CD14-positive monocyte (primary cell): ENCODE measurements at regions not wholly inside any gene's neighbourhood (a gene's known extent, or its start where the extent isn't known, plus 50 kb on each side); places are given as distances from the start of the nearest gene placed in this dataset.

Source experiments
- DNase-seq, 3 donors: peaks; one replicate each; pipeline ENCODE4 v3.0.0-alpha.2; 2011 to 2022
- H2AFZ ChIP-seq: 2 replicates; pipeline ENCODE4 v1.6.0; 2012; ENCODE audit warnings: mild to moderate bottlenecking, low read depth, low read length, inconsistent platforms; ENCODE audit not compliant: insufficient read depth, poor library complexity, severe bottlenecking
- H3K27ac ChIP-seq, 2 donors: 1 replicate in 1 of 2; 2 replicates in 1 of 2; pipeline ENCODE4 v1.5.1; 2012 to 2013; ENCODE audit warnings: low read length in 2 of 2, control low read depth in 1 of 2, inconsistent platforms in 1 of 2, low read depth in 1 of 2, mild to moderate bottlenecking in 1 of 2
- H3K27me3 ChIP-seq, 2 donors: one replicate each; pipeline versions ENCODE4 v1.6.0 to v1.6.1; 2011 to 2013; ENCODE audit warnings: low read length in 2 of 2; ENCODE audit not compliant: control insufficient read depth in 2 of 2, insufficient read depth in 2 of 2
- H3K36me3 ChIP-seq, 2 donors: replicated peaks in 1 of 2; 1 replicate in 1 of 2; 2 replicates in 1 of 2; pipeline versions ENCODE4 v1.5.1 to v1.6.1; 2012 to 2013; ENCODE audit warnings: low read length in 2 of 2, control low read depth in 1 of 2, inconsistent platforms in 1 of 2, mild to moderate bottlenecking in 1 of 2; ENCODE audit not compliant: insufficient read depth in 2 of 2, control insufficient read depth in 1 of 2
- H3K4me1 ChIP-seq, 2 donors: 1 replicate in 1 of 2; 2 replicates in 1 of 2; pipeline versions ENCODE4 v1.5.1 to v1.6.1; 2012 to 2013; ENCODE audit warnings: low read length in 2 of 2, control low read depth in 1 of 2, inconsistent platforms in 1 of 2, mild to moderate bottlenecking in 1 of 2, moderate library complexity in 1 of 2; ENCODE audit not compliant: insufficient read depth in 2 of 2, control insufficient read depth in 1 of 2
- H3K4me2 ChIP-seq: replicated peaks from 2 replicates; pipeline ENCODE3; 2012; ENCODE audit warnings: low read length, moderate library complexity, mild to moderate bottlenecking; ENCODE audit not compliant: poor library complexity, severe bottlenecking; ENCODE audit errors: extremely low read depth
- H3K4me3 ChIP-seq, 3 experiments: fragments of 200-600 bp in 1 of 3; sonication (generic) in 1 of 3; replicated peaks in 1 of 3; 1 replicate in 2 of 3; 2 replicates in 1 of 3; pipeline ENCODE4 v1.5.1; 2011 to 2013; ENCODE audit warnings: low read length in 3 of 3, mild to moderate bottlenecking in 3 of 3, control low read depth in 2 of 3, low read depth in 2 of 3, inconsistent platforms in 1 of 3, moderate library complexity in 1 of 3
- H3K79me2 ChIP-seq: 2 replicates; pipeline ENCODE4 v1.6.0; 2012; ENCODE audit warnings: mild to moderate bottlenecking, control low read depth, inconsistent platforms, low read length, moderate library complexity; ENCODE audit not compliant: insufficient read depth
- H3K9ac ChIP-seq: 2 replicates; pipeline ENCODE4 v1.6.0; 2017; ENCODE audit warnings: low read length, mild to moderate bottlenecking; ENCODE audit not compliant: insufficient read depth, poor library complexity, severe bottlenecking
- H3K9me3 ChIP-seq, 2 donors: replicated peaks in 1 of 2; 1 replicate in 1 of 2; 2 replicates in 1 of 2; pipeline versions ENCODE4 v1.5.1 to v1.6.1; 2012 to 2013; ENCODE audit warnings: low read length in 2 of 2, control low read depth in 1 of 2; ENCODE audit not compliant: control insufficient read depth in 1 of 2, insufficient read depth in 1 of 2
- H4K20me1 ChIP-seq: 2 replicates; pipeline ENCODE4 v1.6.0; 2012; ENCODE audit warnings: mild to moderate bottlenecking, low read length, control low read depth, moderate library complexity; ENCODE audit not compliant: insufficient read depth
- H3K27ac Mint-ChIP-seq, 7 donors: one replicate each; pipeline ENCODE4 v1.8.0; 2020; ENCODE audit warnings: mild to moderate bottlenecking in 7 of 7, mixed read lengths in 7 of 7, moderate library complexity in 6 of 7, inconsistent platforms in 2 of 7
- H3K27me3 Mint-ChIP-seq, 3 donors: one replicate each; pipeline ENCODE4 v1.8.0; 2021 to 2022; ENCODE audit warnings: low read depth in 3 of 3, mild to moderate bottlenecking in 3 of 3, mixed read lengths in 3 of 3, moderate library complexity in 3 of 3, inconsistent platforms in 1 of 3
- H3K36me3 Mint-ChIP-seq, 2 donors: one replicate each; pipeline ENCODE4 v1.8.0; 2020; ENCODE audit warnings: mixed read lengths in 2 of 2, inconsistent platforms in 1 of 2, mild to moderate bottlenecking in 1 of 2
- H3K4me1 Mint-ChIP-seq: one replicate; pipeline ENCODE4 v1.8.0; 2020; ENCODE audit warnings: mild to moderate bottlenecking, mixed read lengths
- H3K4me3 Mint-ChIP-seq, 2 donors: one replicate each; pipeline ENCODE4 v1.8.0; 2020; ENCODE audit warnings: mild to moderate bottlenecking in 2 of 2, mixed read lengths in 2 of 2, moderate library complexity in 1 of 2
- H3K9me3 Mint-ChIP-seq, 7 donors: one replicate each; pipeline ENCODE4 v1.8.0; 2020 to 2022; ENCODE audit warnings: mixed read lengths in 7 of 7, mild to moderate bottlenecking in 6 of 7, moderate library complexity in 6 of 7, inconsistent platforms in 2 of 7
- CTCF ChIP-seq: fragments of 200-600 bp; IDR thresholded peaks from one replicate; pipeline ENCODE4 v1.8.0; 2022; ENCODE audit warnings: antibody characterized with exemption, mild to moderate bottlenecking
- WGBS: methylation state at CpG from one replicate; pipeline ENCODE4 v1.1.5; 2013; ENCODE audit warnings: missing lambda C conversion rate; ENCODE audit not compliant: insufficient coverage; 5-methylcytosine and 5-hydroxymethylcytosine counted together
- intact Hi-C, 2 donors: fragments of 100-400 bp; cut with micrococcal nuclease; formaldehyde crosslinking; loops; one replicate each; pipeline versions ENCODE4 v1.15.0 to v1.15.1; 2023

GRCh38 chr3:181790561-181790960 is 78.8 kb downstream of the SOX2 start:
- Histone ChIP-seq H3K9ac (no peak overlapping the region), H3K27ac (no peak overlapping the region), H3K9me3 (peaks cover 0 to 11% of the 10 kb centered on the region in 2 donors), H3K36me3 (no peaks in the 10 kb centered on the region), H3K27me3 (no peaks in the 10 kb centered on the region), H4K20me1 (no peaks in the 10 kb centered on the region), H3K4me3 (no peak overlapping the region), H3K4me1 (no peaks in the 10 kb centered on the region), H3K4me2 (no peak overlapping the region), H3K79me2 (no peaks in the 10 kb centered on the region), H2AFZ (no peak overlapping the region)
- DNase-seq = no peak
- no peaks in the 10 kb centered on the region for H3K4me1 Mint-ChIP-seq
- no peak for TF ChIP-seq CTCF
- H3K9me3 Mint-ChIP-seq = peaks cover 2 to 13% (median 6%) of the 10 kb centered on the region in 7 donors
- WGBS = 70% methylated on average over 5 of the region's 7 CpGs
- H3K36me3 Mint-ChIP-seq = no peaks in the 10 kb centered on the region
- H3K27me3 Mint-ChIP-seq = peaks cover 1 to 2% (median 2%) of the 10 kb centered on the region in 3 donors
- intact Hi-C loops = no loop called here
- H3K4me3 Mint-ChIP-seq = no peak overlapping the region
- H3K27ac Mint-ChIP-seq = no peak overlapping the region

- peaks cover 2 to 16% (median 6%) of the 10 kb centered on the region in 7 donors for H3K9me3 Mint-ChIP-seq
- Histone ChIP-seq H3K4me3 (no peak overlapping the region), H2AFZ (no peak overlapping the region), H3K9me3 (peaks cover 0 to 11% of the 10 kb centered on the region in 2 donors), H4K20me1 (no peaks in the 10 kb centered on the region), H3K27me3 (no peaks in the 10 kb centered on the region), H3K36me3 (no peaks in the 10 kb centered on the region), H3K9ac (no peak overlapping the region), H3K79me2 (no peaks in the 10 kb centered on the region), H3K4me1 (no peaks in the 10 kb centered on the region), H3K4me2 (no peak overlapping the region), H3K27ac (no peak overlapping the region)
- H3K27ac Mint-ChIP-seq = no peak overlapping the region
- no peaks in the 10 kb centered on the region for H3K36me3 Mint-ChIP-seq
- no peak for TF ChIP-seq CTCF
- no peak for DNase-seq
- H3K4me1 Mint-ChIP-seq = no peaks in the 10 kb centered on the region
- H3K27me3 Mint-ChIP-seq = peaks cover 1 to 2% (median 2%) of the 10 kb centered on the region in 3 donors
- intact Hi-C loops = no loop called here
- WGBS = 85% methylated on average over 3 of the region's 7 CpGs
- no peak overlapping the region for H3K4me3 Mint-ChIP-seq
Measured at GRCh38 chr3:181791056-181791955, 79.6 kb downstream of the SOX2 start.
